ENCODE measurements at regions not wholly inside any gene's neighbourhood (a gene's known extent, or its start where the extent isn't known, plus 50 kb on each side); places are given as distances from the start of the nearest gene placed in this dataset.

DNA sequence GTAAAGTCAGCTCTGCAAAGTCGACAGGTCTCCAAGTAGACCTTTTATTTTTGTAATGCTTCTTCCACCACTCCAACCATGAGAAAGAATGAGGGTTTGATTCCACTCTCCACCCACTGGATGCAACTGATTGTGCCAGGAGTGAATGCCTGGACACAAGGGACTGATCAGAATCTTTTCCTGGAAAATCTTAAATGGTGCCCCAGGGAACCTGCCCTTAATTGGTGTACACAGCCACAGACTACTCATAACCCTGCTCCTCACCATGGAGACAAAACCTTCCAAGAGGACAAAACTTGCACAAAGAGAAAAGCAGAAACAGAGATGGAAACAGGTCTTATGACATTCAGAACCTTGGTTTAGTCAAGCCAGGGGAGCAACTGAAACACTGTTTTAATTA is 208.6 kb upstream of the BRINP1 start:
- H3K4me1 ChIP-seq = no peaks in the 10 kb centered on the region
- no peak overlapping the region for H3K4me3 ChIP-seq
- no peak for DNase-seq
- no peaks in the 10 kb centered on the region for H3K36me3 ChIP-seq
- no peak overlapping the region for H3K27ac ChIP-seq
- H3K27me3 ChIP-seq = no peaks in the 10 kb centered on the region; the same call in 1 of the 2 replicates
- H3K9me3 ChIP-seq (replicated peaks) = no peaks in the 10 kb centered on the region

DNA sequence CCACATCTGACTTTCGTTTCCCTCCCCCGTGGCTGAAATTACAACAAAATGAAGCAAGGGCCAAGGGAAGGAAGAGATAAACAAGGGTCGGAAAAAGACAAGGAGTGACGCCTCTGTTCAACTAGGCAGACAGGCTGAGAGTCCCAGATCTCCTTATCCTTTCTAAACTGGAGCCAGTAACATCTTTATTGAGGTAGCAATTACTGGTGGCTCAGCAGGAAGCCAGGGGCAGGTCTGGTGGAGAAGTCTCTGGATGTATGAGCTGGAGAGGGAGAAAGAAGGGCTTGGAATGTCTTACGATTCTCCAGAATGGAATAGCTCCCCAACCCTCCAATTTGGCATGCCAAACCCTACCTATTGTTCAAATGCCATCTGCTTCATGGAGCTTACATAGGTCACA is 190.8 kb upstream of the BRINP1 start:
- Histone ChIP-seq H3K27me3 (no peaks in the 10 kb centered on the region), H3K9me3 (replicated peaks) (no peaks in the 10 kb centered on the region), H3K27ac (no peak overlapping the region), H3K4me1 (no peaks in the 10 kb centered on the region), H3K4me3 (no peak overlapping the region), H3K36me3 (no peaks in the 10 kb centered on the region)
- no peak for DNase-seq

- no peaks in the 10 kb centered on the region for H3K4me1 ChIP-seq
These were observed 189.8 kb upstream of the BRINP1 start for GRCh38 chr9:119559056-119559455.

GRCh38 chr9:119556129-119556875 is 187.1 kb upstream of the BRINP1 start:
- peak; percentile 45 to 70 for DNase-seq
- Histone ChIP-seq H3K27ac (no peak overlapping the region), H3K36me3 (no peaks in the 10 kb centered on the region), H3K4me1 (no peaks in the 10 kb centered on the region), H3K27me3 (no peaks in the 10 kb centered on the region), H3K9me3 (replicated peaks) (no peaks in the 10 kb centered on the region), H3K4me3 (no peak overlapping the region)

More at GRCh38 chr9:119559056-119559455, 189.8 kb upstream of the BRINP1 start:
- DNase-seq = no peak
- H3K27ac ChIP-seq = no peak overlapping the region
- H3K4me3 ChIP-seq = no peak overlapping the region
- H3K36me3 ChIP-seq = no peaks in the 10 kb centered on the region
- H3K27me3 ChIP-seq = no peaks in the 10 kb centered on the region
- H3K9me3 ChIP-seq (replicated peaks) = no peaks in the 10 kb centered on the region

DNA sequence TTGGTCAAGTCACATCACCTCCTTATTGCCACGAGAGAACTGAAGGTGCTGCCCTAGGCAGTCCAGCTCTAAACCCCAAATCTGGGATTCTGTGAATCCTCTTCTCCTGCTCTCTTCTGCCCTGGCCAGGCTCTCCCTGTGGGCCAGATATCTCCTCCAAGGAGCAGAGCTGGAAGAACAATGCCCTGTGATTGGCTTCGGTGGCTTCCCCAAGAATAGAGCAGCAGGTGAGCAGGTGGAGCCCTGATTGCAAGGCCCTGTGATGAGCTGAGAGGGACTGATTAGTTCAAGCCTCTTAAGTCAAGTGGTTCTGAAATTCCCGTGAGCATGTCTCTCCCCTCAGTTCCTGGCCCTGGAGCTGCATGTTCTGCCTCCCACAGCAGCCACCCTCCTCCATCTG is 175.3 kb upstream of the BRINP1 start:
- Histone ChIP-seq H3K4me1 (no peaks in the 10 kb centered on the region), H3K27me3 (no peaks in the 10 kb centered on the region), H3K4me3 (no peak overlapping the region), H3K27ac (no peak overlapping the region), H3K36me3 (no peaks in the 10 kb centered on the region), H3K9me3 (replicated peaks) (no peaks in the 10 kb centered on the region)
- DNase-seq = no peak

DNA sequence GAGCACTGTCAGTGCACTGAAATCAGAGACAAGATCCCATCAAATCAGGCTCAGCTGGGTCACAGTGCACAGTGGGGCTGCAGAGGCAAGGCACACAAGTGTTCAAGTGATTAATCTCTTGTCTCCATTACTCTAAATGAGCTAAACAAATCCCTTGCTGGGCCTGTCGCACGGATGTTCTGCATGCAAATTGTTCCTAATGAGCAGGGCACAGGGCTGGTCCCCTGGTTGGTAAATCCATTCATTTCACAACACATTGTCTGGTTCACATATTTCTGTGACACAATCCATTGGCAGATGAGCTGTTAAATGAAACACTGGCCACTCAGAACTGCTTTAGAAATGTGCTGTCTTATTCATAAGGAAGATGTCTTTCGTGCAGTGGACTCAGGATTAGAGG is 167.9 kb upstream of the BRINP1 start:
- Histone ChIP-seq H3K4me3 (no peak overlapping the region), H3K27ac (no peak overlapping the region), H3K27me3 (peaks cover 4% of the 10 kb centered on the region; the same call in 1 of the 2 replicates), H3K9me3 (replicated peaks) (no peaks in the 10 kb centered on the region), H3K4me1 (no peaks in the 10 kb centered on the region), H3K36me3 (no peaks in the 10 kb centered on the region)
- DNase-seq = no peak

DNA sequence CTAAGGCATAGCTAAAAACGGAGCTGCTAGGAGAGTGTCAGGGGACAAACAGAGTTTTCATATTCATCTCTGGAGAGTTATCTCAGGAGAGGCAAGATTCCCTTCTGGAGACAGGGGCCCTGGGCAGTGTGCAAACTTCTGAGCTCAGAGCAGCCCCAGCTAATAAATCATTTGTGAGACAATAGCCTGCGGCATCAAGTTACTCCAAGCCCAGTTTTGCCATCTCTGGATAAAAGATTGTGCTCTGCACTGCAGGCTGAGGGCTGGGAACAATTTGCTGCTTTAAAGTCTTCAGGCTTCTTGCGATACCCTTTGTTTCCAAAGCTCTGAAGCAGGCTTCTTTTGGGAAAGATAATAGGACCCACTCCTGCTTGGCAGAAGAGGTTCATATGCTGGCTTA is 164.3 kb upstream of the BRINP1 start:
- peak; percentile 10 to 53 for DNase-seq
- no peaks in the 10 kb centered on the region for H3K36me3 ChIP-seq
- no peak overlapping the region for H3K27ac ChIP-seq
- no peak overlapping the region for H3K4me3 ChIP-seq
- peaks cover 4% of the 10 kb centered on the region; the same call in 1 of the 2 replicates for H3K27me3 ChIP-seq
- no peaks in the 10 kb centered on the region for H3K9me3 ChIP-seq (replicated peaks)
- no peaks in the 10 kb centered on the region for H3K4me1 ChIP-seq

DNA sequence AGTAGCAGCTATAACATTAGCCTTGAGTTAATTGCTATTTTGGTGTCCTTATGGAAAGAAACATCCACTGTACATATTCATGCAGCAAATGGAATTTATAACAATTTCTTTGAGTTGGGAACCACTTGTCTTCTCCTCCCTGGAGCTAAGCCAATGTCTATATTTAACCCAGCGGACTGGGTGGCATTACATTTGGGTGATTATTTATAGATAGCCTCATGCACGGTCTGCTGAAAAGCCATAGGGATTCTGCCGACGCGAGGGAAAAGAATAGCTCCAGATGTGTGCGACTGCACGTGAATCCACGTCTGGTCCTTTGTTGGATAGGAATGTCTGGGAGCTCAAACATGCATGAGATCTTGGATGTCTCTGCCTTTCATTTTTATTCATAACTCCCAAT is 157.5 kb upstream of the BRINP1 start:
- Histone ChIP-seq H3K4me3 (no peak overlapping the region), H3K4me1 (no peaks in the 10 kb centered on the region), H3K27me3 (no peaks in the 10 kb centered on the region), H3K9me3 (replicated peaks) (no peaks in the 10 kb centered on the region), H3K27ac (no peak overlapping the region), H3K36me3 (no peaks in the 10 kb centered on the region)
- no peak for DNase-seq

- Histone ChIP-seq H3K27ac (no peak overlapping the region), H3K4me3 (no peak overlapping the region), H3K27me3 (no peaks in the 10 kb centered on the region), H3K4me1 (no peaks in the 10 kb centered on the region), H3K9me3 (replicated peaks) (no peaks in the 10 kb centered on the region), H3K36me3 (no peaks in the 10 kb centered on the region)
- no peak for DNase-seq
These were observed 154.3 kb upstream of the BRINP1 start for GRCh38 chr9:119523508-119523907.

DNA sequence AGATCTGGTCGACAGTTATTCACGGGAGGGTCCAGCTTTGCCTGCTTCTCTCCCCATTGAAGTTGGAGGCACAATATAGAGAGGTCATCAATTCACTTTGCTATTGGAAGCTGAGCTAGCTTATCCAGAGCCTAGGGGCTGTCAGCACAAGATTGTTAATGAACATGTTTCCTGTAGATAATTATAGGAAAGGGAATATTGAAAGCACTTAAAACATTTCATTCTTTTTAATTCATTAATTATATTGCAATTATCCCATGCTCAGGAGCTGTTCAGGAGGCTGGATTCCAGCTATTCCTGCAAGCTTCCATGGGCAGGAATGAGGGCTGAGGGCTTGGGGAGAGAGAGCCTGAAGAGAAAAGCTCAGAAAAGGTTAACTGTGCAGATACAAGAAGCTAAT is 153.1 kb upstream of the BRINP1 start:
- H3K27me3 ChIP-seq = no peaks in the 10 kb centered on the region
- H3K4me1 ChIP-seq = no peaks in the 10 kb centered on the region
- no peaks in the 10 kb centered on the region for H3K9me3 ChIP-seq (replicated peaks)
- H3K4me3 ChIP-seq = no peak overlapping the region
- H3K36me3 ChIP-seq = no peaks in the 10 kb centered on the region
- no peak for DNase-seq
- H3K27ac ChIP-seq = no peak overlapping the region

DNA sequence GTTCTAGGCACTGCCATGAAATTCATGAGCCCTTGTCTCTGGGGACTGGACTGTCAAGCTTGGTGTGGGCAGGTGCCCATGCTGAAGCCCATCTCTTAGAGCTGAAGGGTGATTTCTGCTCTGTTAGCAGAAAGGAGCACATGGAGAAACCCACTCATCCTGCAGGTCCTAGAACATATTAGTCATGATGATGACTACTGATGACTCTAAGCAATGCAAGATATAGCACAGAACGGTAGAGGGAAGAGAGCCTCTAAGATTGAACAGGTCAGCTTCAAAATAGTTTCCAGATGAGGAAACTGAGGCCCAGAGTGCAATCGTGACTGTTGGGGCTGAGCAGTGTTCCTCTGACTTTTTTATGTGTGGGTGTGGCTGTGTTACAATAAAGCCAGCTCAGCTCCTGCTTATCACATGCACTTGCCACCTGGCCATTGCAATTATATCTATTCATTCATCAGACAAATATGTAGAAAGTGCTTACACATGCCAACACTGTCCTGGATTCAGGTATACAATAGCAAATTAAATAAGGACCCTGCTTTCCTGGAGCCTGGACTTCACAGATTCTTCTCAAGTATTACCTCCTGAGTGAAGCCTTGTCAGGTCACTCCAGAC is 140.2 kb upstream of the BRINP1 start:
- no peak overlapping the region for H3K4me3 ChIP-seq
- H3K27ac ChIP-seq = no peak overlapping the region
- no peaks in the 10 kb centered on the region for H3K27me3 ChIP-seq
- no peaks in the 10 kb centered on the region for H3K4me1 ChIP-seq
- no peaks in the 10 kb centered on the region for H3K9me3 ChIP-seq (replicated peaks)
- no peaks in the 10 kb centered on the region for H3K36me3 ChIP-seq
- DNase-seq = no peak

DNA sequence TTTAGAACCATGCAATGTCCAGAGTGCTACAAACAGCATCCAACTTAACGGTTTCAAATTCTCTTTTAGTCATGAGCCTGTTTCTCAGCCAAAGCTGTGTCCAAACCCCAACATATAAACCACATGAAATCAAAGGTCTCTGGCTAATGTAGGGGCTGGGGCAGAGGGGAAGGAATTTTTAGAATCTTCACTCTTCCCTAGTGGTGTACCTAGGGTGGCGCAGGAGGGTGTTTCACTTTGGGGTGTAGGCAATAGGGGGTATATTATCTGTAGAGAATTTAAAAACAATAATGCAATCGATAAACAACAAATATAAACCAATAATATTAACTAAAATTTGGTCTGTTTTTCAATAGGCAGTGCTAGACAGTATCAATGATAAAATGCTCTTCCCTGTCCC is 132.1 kb upstream of the BRINP1 start:
- no peaks in the 10 kb centered on the region for H3K36me3 ChIP-seq
- H3K4me1 ChIP-seq = peaks cover 10% of the 10 kb centered on the region
- no peaks in the 10 kb centered on the region for H3K9me3 ChIP-seq (replicated peaks)
- H3K27me3 ChIP-seq = no peaks in the 10 kb centered on the region
- H3K4me3 ChIP-seq = no peak overlapping the region
- H3K27ac ChIP-seq = no peak overlapping the region
- no peak for DNase-seq

DNA sequence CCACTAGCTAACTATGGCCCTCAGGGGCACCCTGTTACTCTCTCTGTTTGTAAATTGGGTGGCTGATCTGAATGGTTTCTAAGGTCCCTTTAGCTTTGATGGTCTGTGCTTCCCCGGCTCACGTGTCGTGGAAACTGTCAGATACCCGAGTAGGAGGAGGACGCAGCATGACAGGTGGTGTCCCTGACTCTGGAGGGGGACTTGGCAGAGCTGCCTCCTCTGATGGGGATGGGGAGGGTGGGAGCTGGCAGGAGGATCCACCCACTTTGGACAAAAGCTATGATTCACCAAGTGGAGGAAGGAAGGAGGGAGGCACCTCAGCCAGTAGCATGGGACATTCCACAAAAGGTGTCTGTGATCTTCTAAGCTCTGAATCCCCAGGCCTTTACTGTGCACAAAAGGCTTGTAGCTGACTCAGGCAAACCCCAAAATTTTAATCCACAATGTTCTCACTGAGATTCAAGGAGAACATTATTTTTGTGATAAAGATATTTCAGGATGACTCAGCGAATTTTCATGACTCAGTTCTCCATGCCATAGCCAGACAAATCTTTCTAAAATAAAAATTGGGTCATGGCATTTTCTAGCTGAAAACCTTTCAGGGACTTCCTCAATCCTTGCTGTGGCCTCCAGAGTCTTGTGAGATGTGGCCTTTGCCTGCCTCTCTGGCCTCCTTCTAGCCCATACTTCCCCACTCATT is 131.0 kb upstream of the BRINP1 start:
- peak; percentile 80 to 81 for DNase-seq
- H3K9me3 ChIP-seq (replicated peaks) = no peaks in the 10 kb centered on the region
- no peak overlapping the region for H3K27ac ChIP-seq
- H3K36me3 ChIP-seq = no peaks in the 10 kb centered on the region
- no peaks in the 10 kb centered on the region for H3K27me3 ChIP-seq
- H3K4me3 ChIP-seq = no peak overlapping the region
- peaks cover 10% of the 10 kb centered on the region for H3K4me1 ChIP-seq

- H3K27ac ChIP-seq = no peak overlapping the region
- DNase-seq = no peak
- no peaks in the 10 kb centered on the region for H3K9me3 ChIP-seq (replicated peaks)
- H3K27me3 ChIP-seq = no peaks in the 10 kb centered on the region
- no peak overlapping the region for H3K4me3 ChIP-seq
- no peaks in the 10 kb centered on the region for H3K4me1 ChIP-seq
- H3K36me3 ChIP-seq = no peaks in the 10 kb centered on the region
These were observed 118.0 kb upstream of the BRINP1 start for GRCh38 chr9:119487118-119487827.

DNA sequence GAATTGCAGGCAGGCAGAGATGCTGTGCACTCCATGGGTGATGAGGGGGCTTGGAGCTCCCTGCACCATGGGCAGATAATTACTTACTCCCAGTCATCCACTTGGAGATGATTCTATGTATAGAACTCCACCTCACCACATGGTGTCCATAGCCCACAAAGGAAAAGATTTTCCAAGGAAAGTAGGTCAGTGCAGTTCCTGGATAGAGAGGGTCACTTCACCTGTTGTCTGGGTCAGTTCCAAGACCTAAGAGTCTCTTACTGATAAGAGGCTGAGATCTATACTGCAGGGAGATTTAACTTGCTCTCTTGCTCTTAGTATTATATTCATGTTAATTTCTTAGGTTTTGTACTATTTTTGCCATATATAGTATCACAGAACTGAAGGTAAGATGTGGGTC is 113.9 kb upstream of the BRINP1 start:
- Histone ChIP-seq H3K4me3 (no peak overlapping the region), H3K27ac (no peak overlapping the region), H3K9me3 (replicated peaks) (no peaks in the 10 kb centered on the region), H3K4me1 (no peaks in the 10 kb centered on the region), H3K36me3 (no peaks in the 10 kb centered on the region), H3K27me3 (no peaks in the 10 kb centered on the region)
- no peak for DNase-seq

Data from SJCRH30 (cell line).